K562 (cell line): ENCODE measurements at regions not wholly inside any gene's neighbourhood (a gene's known extent, or its start where the extent isn't known, plus 50 kb on each side); places are given as distances from the start of the nearest gene placed in this dataset.

Experiments used
- ATAC-seq: fragments of 200-7000 bp; cut with Tn5 transposase; 3 replicates; pipeline ENCODE4 v1.9.1; 2020; ENCODE audit warnings: moderate library complexity
- BruUV-seq: library from RNA; stranded (reverse); fragments of 400-500 nt; replicated peaks from 2 replicates; lab custom pipeline; 2021; lab: Mats Ljungman, UMichigan
- CTCF ChIA-PET: fragments of 300-600 bp; formaldehyde crosslinking; extraction: SDS; loops from one replicate; lab custom pipeline; 2021; ENCODE audit warnings: low intra/inter-chr PET ratio; lab: Yijun Ruan, JAX
- POLR2A ChIA-PET: fragments of 300-600, 350-650 bp; sonication (Branson Sonifier 250); formaldehyde crosslinking; extraction: SDS; loops from one replicate; lab custom pipeline; 2021; ENCODE audit warnings: antibody characterized with exemption, inconsistent platforms; lab: Yijun Ruan, JAX
- DNase-seq, 4 experiments: peaks; one replicate each; pipeline versions ENCODE4 v3.0.0 to v3.0.0-alpha.2; 2011 to 2018; ENCODE audit warnings: low spot score in 3 of 4, mixed read lengths in 3 of 4; ENCODE audit errors: extremely low read depth in 1 of 4
- FAIRE-seq: peaks from 2 replicates; lab custom pipeline; 2011; peaks lifted over from hg19 to GRCh38; lab: Jason Lieb, UNC
- H2AFZ ChIP-seq: 2 replicates; pipeline ENCODE4 v1.6.0; 2011; ENCODE audit warnings: low read depth, low read length, control low read depth, inconsistent platforms
- H3K27ac ChIP-seq: fragments of 200-600 bp; 3 replicates; pipeline ENCODE4 v1.8.0; 2011; ENCODE audit warnings: low read depth, mild to moderate bottlenecking, control low read depth, inconsistent platforms, low read length, moderate library complexity, mixed read lengths; ENCODE audit errors: extremely low read depth
- H3K27me3 ChIP-seq, 2 experiments: fragments of 300-600 bp in 1 of 2; 2 replicates in 1 of 2; 3 replicates in 1 of 2; pipeline versions ENCODE4 v1.6.0 to v1.8.0; 2011; ENCODE audit warnings: inconsistent platforms in 2 of 2, low read length in 2 of 2, mild to moderate bottlenecking in 1 of 2, mixed read lengths in 1 of 2, moderate library complexity in 1 of 2; ENCODE audit not compliant: control insufficient read depth in 2 of 2, insufficient read depth in 2 of 2
- H3K36me3 ChIP-seq: fragments of 300-600 bp; 3 replicates; pipeline ENCODE4 v1.8.0; 2011; ENCODE audit warnings: mild to moderate bottlenecking, low read length, inconsistent platforms; ENCODE audit not compliant: control insufficient read depth, insufficient read depth
- H3K4me1 ChIP-seq, 2 experiments: fragments of 200-600 bp in 1 of 2; replicated peaks in 1 of 2; 2 replicates in 1 of 2; 3 replicates in 1 of 2; pipeline versions ENCODE4 v1.5.1 to v1.8.0; 2011; ENCODE audit warnings: inconsistent platforms in 2 of 2, low read length in 2 of 2, mild to moderate bottlenecking in 1 of 2, mixed read lengths in 1 of 2, moderate library complexity in 1 of 2; ENCODE audit not compliant: control insufficient read depth in 2 of 2, insufficient read depth in 2 of 2
- H3K4me2 ChIP-seq: 2 replicates; pipeline ENCODE4 v1.6.1; 2011; ENCODE audit warnings: low read length, control low read depth, inconsistent platforms, mixed read lengths; ENCODE audit not compliant: insufficient read depth
- H3K4me3 ChIP-seq: fragments of 200-600 bp; sonication (generic), shearing (Covaris generic); 2 replicates; pipeline ENCODE4 v1.5.1; 2016; ENCODE audit warnings: control low read depth, inconsistent platforms
- H3K79me2 ChIP-seq: fragments of 200-600 bp; 3 replicates; pipeline ENCODE4 v1.8.0; 2011; ENCODE audit warnings: low read length, inconsistent platforms; ENCODE audit not compliant: control insufficient read depth, insufficient read depth
- H3K9ac ChIP-seq, 2 experiments: 2 replicates each; pipeline versions ENCODE4 v1.6.0 to v1.6.1; 2011; ENCODE audit warnings: low read depth in 2 of 2, low read length in 2 of 2, control low read depth in 1 of 2, inconsistent platforms in 1 of 2, mild to moderate bottlenecking in 1 of 2, mixed read lengths in 1 of 2; ENCODE audit not compliant: insufficient read depth in 1 of 2
- H3K9me1 ChIP-seq: one replicate; pipeline ENCODE4 v1.6.0; 2011; ENCODE audit warnings: inconsistent platforms, mild to moderate bottlenecking, low read length, moderate library complexity; ENCODE audit not compliant: control insufficient read depth, insufficient read depth
- H3K9me3 ChIP-seq: replicated peaks from 2 replicates; pipeline ENCODE4 v1.5.1; 2011; ENCODE audit warnings: low read depth, low read length, inconsistent platforms; ENCODE audit not compliant: control insufficient read depth, insufficient read depth
- H4K20me1 ChIP-seq: replicated peaks from 2 replicates; pipeline ENCODE4 v1.6.1; 2011; ENCODE audit warnings: low read length, inconsistent platforms, mixed read lengths; ENCODE audit not compliant: control insufficient read depth, insufficient read depth
- ELF1 ChIP-seq: fragments of 200-800 bp; sonication (Bioruptor generic); IDR thresholded peaks from 2 replicates; pipeline ENCODE4 v1.6.1; 2016; ENCODE audit warnings: missing genetic modification characterization, missing compliant biosample characterization
- FOXA3 ChIP-seq, 2 experiments: fragments of 450-650 bp in 1 of 2; sonication (generic) in 1 of 2; formaldehyde crosslinking; IDR thresholded peaks in 1 of 2; conservative IDR thresholded peaks in 1 of 2; 2 replicates each; pipeline versions ENCODE4 v1.4.0 to v1.8.0; 2020 to 2022; ENCODE audit warnings: mild to moderate bottlenecking in 2 of 2, missing genetic modification reagents in 1 of 2
- GATA2 ChIP-seq: sonication (generic); formaldehyde crosslinking; IDR thresholded peaks from 2 replicates; pipeline ENCODE4 v1.4.0; 2020; ENCODE audit warnings: mild to moderate bottlenecking, missing genetic modification reagents
- KDM5B ChIP-seq: fragments of 200-600 bp; sonication (generic); IDR thresholded peaks from 2 replicates; pipeline ENCODE4 v1.6.1; 2012; ENCODE audit warnings: low read depth, mild to moderate bottlenecking, moderate library complexity, low read length, control low read depth, inconsistent platforms; ENCODE audit not compliant: insufficient replicate concordance
- MYNN ChIP-seq, 2 experiments: sonication (generic); formaldehyde crosslinking in 1 of 2; IDR thresholded peaks; 2 replicates each; pipeline versions ENCODE4 v1.5.0 to v1.6.1; 2016 to 2020; ENCODE audit warnings: antibody characterized with exemption in 1 of 2, missing genetic modification reagents in 1 of 2
- NR1H2 ChIP-seq: sonication (generic); formaldehyde crosslinking; IDR thresholded peaks from 2 replicates; pipeline ENCODE4 v1.4.0; 2020; ENCODE audit warnings: mild to moderate bottlenecking, missing genetic modification reagents
- SRSF7 ChIP-seq: fragments of 200-400 bp; formaldehyde crosslinking; optimal IDR thresholded peaks from 2 replicates; pipeline ENCODE3; 2017; ENCODE audit warnings: mild to moderate bottlenecking, low read depth, low read length
- TARDBP ChIP-seq: fragments of 450-650 bp; IDR thresholded peaks from 2 replicates; pipeline ENCODE4 v1.6.1; 2016
- THRAP3 ChIP-seq: fragments of 450-650 bp; IDR thresholded peaks from 2 replicates; pipeline ENCODE4 v1.6.1; 2016; ENCODE audit warnings: mild to moderate bottlenecking, inconsistent platforms, borderline replicate concordance
- ZC3H11A ChIP-seq: IDR thresholded peaks from 2 replicates; pipeline ENCODE4 v1.6.1; 2012; ENCODE audit warnings: low read depth, low read length, improper control_type of control experiment
- ZNF184 ChIP-seq: sonication (generic); formaldehyde crosslinking; IDR thresholded peaks from 2 replicates; pipeline ENCODE4 v1.5.0; 2020; ENCODE audit warnings: missing genetic modification reagents
- ZNF695 ChIP-seq: fragments of 450-650 bp; formaldehyde crosslinking; IDR thresholded peaks from 2 replicates; pipeline ENCODE4 v1.4.0; 2020; ENCODE audit warnings: mild to moderate bottlenecking, moderate library complexity
- ZNF780A ChIP-seq: fragments of 250-450 bp; sonication (Bioruptor Pico); IDR thresholded peaks from 2 replicates; pipeline ENCODE4 v1.5.0; 2021; ENCODE audit warnings: mild to moderate bottlenecking
- WGBS: fragments of 100-300 bp; shearing (Covaris generic); methylation state at CpG from one replicate; pipeline ENCODE4 v1.1.6; 2016; ENCODE audit warnings: low coverage, mixed read lengths; ENCODE audit not compliant: insufficient coverage; ENCODE audit errors: missing lambda C conversion rate; 5-methylcytosine and 5-hydroxymethylcytosine counted together
- in situ Hi-C: fragments of 300-500 bp; cut with MboI; formaldehyde crosslinking; loops from 4 replicates; pipeline ENCODE4 v1.15.0; 2018; ENCODE audit warnings: inconsistent platforms, mixed read lengths
- intact Hi-C: fragments of 100-400 bp; cut with micrococcal nuclease; formaldehyde crosslinking; loops from 2 replicates; pipeline ENCODE4 v1.14.2; 2022
- TF ChIP-seq, protein P1 (sequence below): fragments of 200-400 bp; formaldehyde crosslinking; IDR thresholded peaks from 2 replicates; pipeline ENCODE4 v1.6.1; 2017; ENCODE audit warnings: mild to moderate bottlenecking, low read depth, low read length, moderate library complexity
- TF ChIP-seq, protein P2 (sequence below): fragments of 450-650 bp; IDR thresholded peaks from 2 replicates; pipeline ENCODE4 v1.6.1; 2016; ENCODE audit warnings: low read depth

DNA sequence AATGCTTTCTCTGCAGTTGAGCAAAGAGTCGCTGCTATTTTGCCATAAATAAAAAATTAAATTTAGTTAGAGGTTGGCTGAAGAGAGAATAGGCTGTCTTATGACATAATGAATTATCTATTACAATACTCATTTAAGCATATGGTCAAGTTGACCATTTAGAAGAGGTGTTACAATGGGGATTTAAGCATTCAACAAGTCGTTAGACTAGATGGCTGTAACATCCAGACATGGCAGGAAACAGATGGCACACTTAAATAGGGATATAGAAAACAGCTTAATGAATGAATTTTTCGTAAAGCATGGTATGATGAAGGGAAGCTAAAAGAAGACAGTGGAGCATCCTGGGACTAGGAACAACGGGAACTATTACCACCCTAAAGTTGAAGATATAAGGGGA lies 160.3 kb upstream of the PTPRD start:
- CTCF ChIA-PET, result no interaction called here
- 0% methylated on average over 4 of the region's 4 CpGs for WGBS
- in situ Hi-C loops (no loop called here), intact Hi-C loops (no loop called here)
- no TSS peak for BruUV-seq
- H3K36me3 ChIP-seq, result no peaks in the 10 kb centered on the region
- no peak overlapping the region for H2AFZ ChIP-seq
- FAIRE-seq (no peak), ATAC-seq (no peak), DNase-seq (no peak)
- no peak overlapping the region for H3K4me3 ChIP-seq
- H3K4me1 ChIP-seq, result no peaks in the 10 kb centered on the region
- H3K9me1 ChIP-seq, result no peaks in the 10 kb centered on the region
- H4K20me1 ChIP-seq, result no peaks in the 10 kb centered on the region
- no peaks in the 10 kb centered on the region for H3K27me3 ChIP-seq
- no peak overlapping the region for H3K9ac ChIP-seq
- no peak overlapping the region for H3K4me2 ChIP-seq
- no peaks in the 10 kb centered on the region for H3K79me2 ChIP-seq
- no peaks in the 10 kb centered on the region for H3K9me3 ChIP-seq
- POLR2A ChIA-PET, result no interaction called here
- no peak overlapping the region for H3K27ac ChIP-seq
- TF ChIP-seq ELF1 (no peak), ZC3H11A (no peak), MYNN (IDR thresholded peaks at IDR 0.05) (no peak), MYNN (CRISPR knock-in tag; IDR thresholded peaks at IDR 0.05) (no peak), KDM5B (no peak), GATA2 (CRISPR knock-in tag) (no peak), ZNF695 (CRISPR knock-in tag) (no peak), ZNF780A (no peak), TARDBP (no peak), SRSF7 (no peak), NR1H2 (CRISPR knock-in tag) (no peak), FOXA3 (CRISPR knock-in tag; conservative IDR thresholded peaks at IDR 0.05 in 1 of 2, IDR thresholded peaks at IDR 0.05 in 1 of 2) (no peak), ZNF184 (CRISPR knock-in tag) (no peak), THRAP3 (no peak)
- TF ChIP-seq, protein P1, sequence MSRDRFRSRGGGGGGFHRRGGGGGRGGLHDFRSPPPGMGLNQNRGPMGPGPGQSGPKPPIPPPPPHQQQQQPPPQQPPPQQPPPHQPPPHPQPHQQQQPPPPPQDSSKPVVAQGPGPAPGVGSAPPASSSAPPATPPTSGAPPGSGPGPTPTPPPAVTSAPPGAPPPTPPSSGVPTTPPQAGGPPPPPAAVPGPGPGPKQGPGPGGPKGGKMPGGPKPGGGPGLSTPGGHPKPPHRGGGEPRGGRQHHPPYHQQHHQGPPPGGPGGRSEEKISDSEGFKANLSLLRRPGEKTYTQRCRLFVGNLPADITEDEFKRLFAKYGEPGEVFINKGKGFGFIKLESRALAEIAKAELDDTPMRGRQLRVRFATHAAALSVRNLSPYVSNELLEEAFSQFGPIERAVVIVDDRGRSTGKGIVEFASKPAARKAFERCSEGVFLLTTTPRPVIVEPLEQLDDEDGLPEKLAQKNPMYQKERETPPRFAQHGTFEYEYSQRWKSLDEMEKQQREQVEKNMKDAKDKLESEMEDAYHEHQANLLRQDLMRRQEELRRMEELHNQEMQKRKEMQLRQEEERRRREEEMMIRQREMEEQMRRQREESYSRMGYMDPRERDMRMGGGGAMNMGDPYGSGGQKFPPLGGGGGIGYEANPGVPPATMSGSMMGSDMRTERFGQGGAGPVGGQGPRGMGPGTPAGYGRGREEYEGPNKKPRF, result no peak
- TF ChIP-seq, protein P2, sequence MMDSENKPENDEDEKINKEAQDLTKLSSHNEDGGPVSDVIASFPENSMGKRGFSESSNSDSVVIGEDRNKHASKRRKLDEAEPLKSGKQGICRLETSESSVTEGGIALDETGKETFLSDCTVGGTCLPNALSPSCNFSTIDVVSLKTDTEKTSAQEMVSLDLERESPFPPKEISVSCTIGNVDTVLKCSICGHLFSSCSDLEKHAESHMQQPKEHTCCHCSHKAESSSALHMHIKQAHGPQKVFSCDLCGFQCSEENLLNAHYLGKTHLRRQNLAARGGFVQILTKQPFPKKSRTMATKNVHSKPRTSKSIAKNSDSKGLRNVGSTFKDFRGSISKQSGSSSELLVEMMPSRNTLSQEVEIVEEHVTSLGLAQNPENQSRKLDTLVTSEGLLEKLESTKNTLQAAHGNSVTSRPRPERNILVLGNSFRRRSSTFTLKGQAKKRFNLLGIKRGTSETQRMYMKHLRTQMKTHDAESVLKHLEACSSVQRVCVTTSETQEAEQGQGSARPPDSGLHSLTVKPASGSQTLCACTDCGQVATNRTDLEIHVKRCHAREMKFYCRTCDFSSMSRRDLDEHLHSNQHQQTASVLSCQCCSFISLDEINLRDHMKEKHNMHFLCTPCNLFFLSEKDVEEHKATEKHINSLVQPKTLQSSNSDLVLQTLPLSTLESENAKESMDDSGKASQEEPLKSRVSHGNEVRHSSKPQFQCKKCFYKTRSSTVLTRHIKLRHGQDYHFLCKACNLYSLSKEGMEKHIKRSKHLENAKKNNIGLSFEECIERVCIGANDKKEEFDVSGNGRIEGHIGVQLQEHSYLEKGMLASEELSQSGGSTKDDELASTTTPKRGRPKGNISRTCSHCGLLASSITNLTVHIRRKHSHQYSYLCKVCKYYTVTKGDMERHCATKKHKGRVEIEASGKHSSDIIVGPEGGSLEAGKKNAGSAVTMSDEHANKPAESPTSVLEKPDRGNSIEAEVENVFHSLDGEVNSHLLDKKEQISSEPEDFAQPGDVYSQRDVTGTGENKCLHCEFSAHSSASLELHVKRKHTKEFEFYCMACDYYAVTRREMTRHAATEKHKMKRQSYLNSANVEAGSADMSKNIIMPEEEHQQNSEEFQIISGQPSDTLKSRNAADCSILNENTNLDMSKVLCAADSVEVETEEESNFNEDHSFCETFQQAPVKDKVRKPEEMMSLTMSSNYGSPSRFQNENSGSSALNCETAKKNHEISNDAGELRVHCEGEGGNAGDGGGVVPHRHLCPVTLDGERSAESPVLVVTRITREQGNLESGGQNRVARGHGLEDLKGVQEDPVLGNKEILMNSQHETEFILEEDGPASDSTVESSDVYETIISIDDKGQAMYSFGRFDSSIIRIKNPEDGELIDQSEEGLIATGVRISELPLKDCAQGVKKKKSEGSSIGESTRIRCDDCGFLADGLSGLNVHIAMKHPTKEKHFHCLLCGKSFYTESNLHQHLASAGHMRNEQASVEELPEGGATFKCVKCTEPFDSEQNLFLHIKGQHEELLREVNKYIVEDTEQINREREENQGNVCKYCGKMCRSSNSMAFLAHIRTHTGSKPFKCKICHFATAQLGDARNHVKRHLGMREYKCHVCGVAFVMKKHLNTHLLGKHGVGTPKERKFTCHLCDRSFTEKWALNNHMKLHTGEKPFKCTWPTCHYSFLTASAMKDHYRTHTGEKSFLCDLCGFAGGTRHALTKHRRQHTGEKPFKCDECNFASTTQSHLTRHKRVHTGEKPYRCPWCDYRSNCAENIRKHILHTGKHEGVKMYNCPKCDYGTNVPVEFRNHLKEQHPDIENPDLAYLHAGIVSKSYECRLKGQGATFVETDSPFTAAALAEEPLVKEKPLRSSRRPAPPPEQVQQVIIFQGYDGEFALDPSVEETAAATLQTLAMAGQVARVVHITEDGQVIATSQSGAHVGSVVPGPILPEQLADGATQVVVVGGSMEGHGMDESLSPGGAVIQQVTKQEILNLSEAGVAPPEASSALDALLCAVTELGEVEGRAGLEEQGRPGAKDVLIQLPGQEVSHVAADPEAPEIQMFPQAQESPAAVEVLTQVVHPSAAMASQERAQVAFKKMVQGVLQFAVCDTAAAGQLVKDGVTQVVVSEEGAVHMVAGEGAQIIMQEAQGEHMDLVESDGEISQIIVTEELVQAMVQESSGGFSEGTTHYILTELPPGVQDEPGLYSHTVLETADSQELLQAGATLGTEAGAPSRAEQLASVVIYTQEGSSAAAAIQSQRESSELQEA, result no peak
